Spleen (tissue), 7 donors: ENCODE measurements at regions not wholly inside any gene's neighbourhood (a gene's known extent, or its start where the extent isn't known, plus 50 kb on each side); places are given as distances from the start of the nearest gene placed in this dataset.

Experiments
- CTCF ChIP-seq, 11 experiments: fragments of 200-600 bp in 7 of 11; fragments of 450-650 bp in 4 of 11; sonication (generic) in 4 of 11; IDR thresholded peaks in 8 of 11; conservative IDR thresholded peaks in 3 of 11; 1 replicate in 7 of 11; 2 replicates in 4 of 11; pipeline versions ENCODE4 v1.4.0 to v1.8.0; 2016 to 2021; ENCODE audit warnings: antibody characterized with exemption in 11 of 11, inconsistent platforms in 4 of 11, mild to moderate bottlenecking in 1 of 11
- POLR2A ChIP-seq, 3 donors: fragments of 450-650 bp; IDR thresholded peaks; one replicate each; pipeline ENCODE4 v1.5.1; 2017; ENCODE audit warnings: antibody characterized with exemption in 3 of 3, mild to moderate bottlenecking in 1 of 3
- POLR2AphosphoS5 ChIP-seq, 3 donors: sonication (generic); formaldehyde crosslinking; IDR thresholded peaks; one replicate each; pipeline ENCODE4 v1.5.1; 2017; ENCODE audit warnings: antibody characterized with exemption in 3 of 3
- donor health status: DM: no; HTN: no; CAD: no; lungs with moderate emphysema.
- donor health status: DM: no; HTN: no; CAD: no.
- donor health status: DM: no; HTN: no; CAD: no.

DNA sequence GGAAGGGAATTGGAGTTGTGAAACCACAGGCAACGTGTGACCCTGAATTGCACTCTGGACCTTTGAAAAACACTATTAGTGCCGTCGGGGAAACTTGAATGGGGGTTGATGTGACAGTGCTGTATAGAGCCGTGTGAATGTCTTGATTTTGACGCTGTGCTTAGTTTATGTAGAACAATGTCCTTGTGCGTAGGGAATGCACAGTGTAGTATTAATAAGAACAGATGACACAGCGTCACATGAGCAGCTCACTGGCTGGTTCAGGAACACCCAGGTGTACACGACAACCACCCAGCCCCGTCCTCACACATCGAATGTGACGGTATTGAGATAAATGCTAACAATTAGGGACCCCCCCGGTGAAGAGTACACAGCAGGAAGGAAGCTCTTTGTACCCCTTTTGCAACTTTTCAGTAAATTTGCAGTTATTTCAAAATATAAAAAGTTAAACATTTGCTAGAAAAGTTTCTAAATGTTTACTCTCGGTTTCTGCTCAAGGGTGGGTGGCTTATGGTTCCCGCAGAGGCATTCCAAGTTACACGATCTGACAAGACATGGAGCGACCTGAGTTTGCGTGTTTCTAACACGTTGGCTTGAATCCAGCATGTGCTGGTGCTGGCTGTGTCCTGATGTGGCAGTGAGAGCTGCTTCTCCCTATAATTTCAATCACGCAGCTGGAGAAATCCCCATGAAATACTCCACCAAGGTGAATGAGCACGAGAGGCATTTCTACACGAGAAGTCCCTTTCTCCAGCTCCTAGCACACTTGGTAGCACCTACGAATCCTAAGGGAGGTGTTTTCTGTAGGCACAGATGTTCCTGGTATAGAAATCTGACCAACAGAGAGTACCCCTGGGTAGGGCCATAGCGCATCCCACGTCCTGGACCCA lies 208.0 kb upstream of the EXOC2 start:
- TF ChIP-seq POLR2A (IDR thresholded peaks at IDR 0.05) = no peak
- no peak for TF ChIP-seq POLR2AphosphoS5 (IDR thresholded peaks at IDR 0.05)
- TF ChIP-seq CTCF (IDR thresholded peaks at IDR 0.05 in 8 of 11, conservative IDR thresholded peaks at IDR 0.05 in 3 of 11) = no peak
